ENCODE measurements at regions not wholly inside any gene's neighbourhood (a gene's known extent, or its start where the extent isn't known, plus 50 kb on each side); places are given as distances from the start of the nearest gene placed in this dataset.

DNA sequence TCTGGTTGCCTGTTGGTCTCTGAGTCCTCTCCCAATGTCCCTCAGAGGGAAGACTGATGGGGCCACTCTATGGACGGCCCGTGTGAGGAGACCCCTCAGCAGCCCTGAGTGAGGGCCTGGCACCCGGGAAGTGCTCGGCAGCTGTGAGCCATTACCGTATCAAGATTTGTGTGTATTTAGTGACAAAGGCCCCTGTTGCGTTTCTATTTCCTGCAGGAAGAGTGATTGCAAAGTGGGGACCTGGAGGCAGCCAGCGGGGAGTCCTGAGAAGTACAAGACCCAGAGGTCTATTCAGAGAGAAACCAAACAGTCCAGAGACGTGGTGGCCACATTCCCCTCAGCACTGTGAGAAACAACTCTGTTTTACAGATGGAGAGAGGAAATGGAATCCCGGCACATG lies 51.1 kb upstream of the CHST15 start:
- Histone ChIP-seq H3K4me3 (ENCODE audit: control insufficient read depth in 2 of 3, extremely low read depth in 1 of 3, insufficient read depth in 2 of 3, low read depth in 1 of 3, low read length in 3 of 3) (no peak overlapping the region), H2AFZ (ENCODE audit: control insufficient read depth, low read length) (no peak overlapping the region), H3K9me1 (ENCODE audit: control insufficient read depth, extremely low read depth, insufficient read depth, low read length) (no peaks in the 10 kb centered on the region), H3K4me1 (ENCODE audit: control insufficient read depth, extremely low read depth, insufficient read depth, low read length) (no peaks in the 10 kb centered on the region), H3K4me2 (ENCODE audit: control insufficient read depth, extremely low read depth, insufficient read depth, low read depth, low read length) (no peak overlapping the region), H3K9me3 (ENCODE audit: control insufficient read depth, low read depth, low read length) (no peaks in the 10 kb centered on the region), H3K9ac (ENCODE audit: control insufficient read depth, extremely low read depth, insufficient read depth, low read length) (no peak overlapping the region), H3K27ac (ENCODE audit: control insufficient read depth, insufficient read depth, low read length) (no peak overlapping the region), H4K20me1 (ENCODE audit: control insufficient read depth, extremely low read depth, insufficient read depth, low read length) (no peaks in the 10 kb centered on the region), H3K36me3 (ENCODE audit: control insufficient read depth in 2 of 2, extremely low read depth in 1 of 2, insufficient read depth in 2 of 2, low read length in 2 of 2) (no peaks in the 10 kb centered on the region), H3K27me3 (ENCODE audit: control insufficient read depth, extremely low read depth, insufficient read depth, low read length) (no peaks in the 10 kb centered on the region), H3K79me2 (ENCODE audit: control insufficient read depth, insufficient read depth, low read length) (no peaks in the 10 kb centered on the region)
- FAIRE-seq (no peak), DNase-seq (ENCODE audit: low read depth, low spot score) (no peak)
- TF ChIP-seq CTCF (optimal IDR thresholded peaks at IDR 0.05 in 1 of 3, IDR thresholded peaks at IDR 0.05 in 1 of 3, conservative IDR thresholded peaks at IDR 0.05 in 1 of 3; ENCODE audit: extremely low read depth in 1 of 3, insufficient read depth in 2 of 3, low read length in 3 of 3): no peak
- no peak for TF ChIP-seq EZH2 (IDR thresholded peaks at IDR 0.05; ENCODE audit: low read length)
- dilution Hi-C loops (cut with MboI; ENCODE audit: extremely low pct_ligation_motif_present, low sequenced_read_pairs): no loop called here

GRCh38 chr10:124143721-124144120 lies 50.3 kb upstream of the CHST15 start:
- no peaks in the 10 kb centered on the region for H3K79me2 ChIP-seq (ENCODE audit: control insufficient read depth, insufficient read depth, low read length)
- H3K27me3 ChIP-seq (ENCODE audit: control insufficient read depth, extremely low read depth, insufficient read depth, low read length): no peaks in the 10 kb centered on the region
- H3K36me3 ChIP-seq (ENCODE audit: control insufficient read depth in 2 of 2, extremely low read depth in 1 of 2, insufficient read depth in 2 of 2, low read length in 2 of 2): no peaks in the 10 kb centered on the region
- no peak for TF ChIP-seq CTCF (optimal IDR thresholded peaks at IDR 0.05 in 1 of 3, IDR thresholded peaks at IDR 0.05 in 1 of 3, conservative IDR thresholded peaks at IDR 0.05 in 1 of 3; ENCODE audit: extremely low read depth in 1 of 3, insufficient read depth in 2 of 3, low read length in 3 of 3)
- H3K4me1 ChIP-seq (ENCODE audit: control insufficient read depth, extremely low read depth, insufficient read depth, low read length): no peaks in the 10 kb centered on the region
- no peak overlapping the region for H3K4me3 ChIP-seq (ENCODE audit: control insufficient read depth in 2 of 3, extremely low read depth in 1 of 3, insufficient read depth in 2 of 3, low read depth in 1 of 3, low read length in 3 of 3)
- no peak overlapping the region for H3K27ac ChIP-seq (ENCODE audit: control insufficient read depth, insufficient read depth, low read length)
- no peak overlapping the region for H3K4me2 ChIP-seq (ENCODE audit: control insufficient read depth, extremely low read depth, insufficient read depth, low read depth, low read length)
- DNase-seq (ENCODE audit: low read depth, low spot score) (no peak), FAIRE-seq (no peak)
- no peaks in the 10 kb centered on the region for H3K9me1 ChIP-seq (ENCODE audit: control insufficient read depth, extremely low read depth, insufficient read depth, low read length)
- H2AFZ ChIP-seq (ENCODE audit: control insufficient read depth, low read length): no peak overlapping the region
- H3K9ac ChIP-seq (ENCODE audit: control insufficient read depth, extremely low read depth, insufficient read depth, low read length): no peak overlapping the region
- dilution Hi-C loops (cut with MboI; ENCODE audit: extremely low pct_ligation_motif_present, low sequenced_read_pairs): no loop called here
- H4K20me1 ChIP-seq (ENCODE audit: control insufficient read depth, extremely low read depth, insufficient read depth, low read length): no peaks in the 10 kb centered on the region
- H3K9me3 ChIP-seq (ENCODE audit: control insufficient read depth, low read depth, low read length): no peaks in the 10 kb centered on the region
